D721Med (cell line): ENCODE measurements at regions not wholly inside any gene's neighbourhood (a gene's known extent, or its start where the extent isn't known, plus 50 kb on each side); places are given as distances from the start of the nearest gene placed in this dataset.

ENCODE experiments used
- DNase-seq: peaks from one replicate; pipeline ENCODE4 v3.0.0; 2011; ENCODE audit warnings: low spot score; ENCODE audit not compliant: insufficient read length
- FAIRE-seq: peaks from 2 replicates; lab custom pipeline; 2011; peaks lifted over from hg19 to GRCh38; lab: Jason Lieb, UNC
- TF ChIP-seq, protein P1 (sequence below): IDR thresholded peaks from 2 replicates; pipeline ENCODE4 v1.5.1; 2012; ENCODE audit warnings: mild to moderate bottlenecking, control low read depth; ENCODE audit not compliant: insufficient read depth; ENCODE audit errors: missing control alignments

DNA sequence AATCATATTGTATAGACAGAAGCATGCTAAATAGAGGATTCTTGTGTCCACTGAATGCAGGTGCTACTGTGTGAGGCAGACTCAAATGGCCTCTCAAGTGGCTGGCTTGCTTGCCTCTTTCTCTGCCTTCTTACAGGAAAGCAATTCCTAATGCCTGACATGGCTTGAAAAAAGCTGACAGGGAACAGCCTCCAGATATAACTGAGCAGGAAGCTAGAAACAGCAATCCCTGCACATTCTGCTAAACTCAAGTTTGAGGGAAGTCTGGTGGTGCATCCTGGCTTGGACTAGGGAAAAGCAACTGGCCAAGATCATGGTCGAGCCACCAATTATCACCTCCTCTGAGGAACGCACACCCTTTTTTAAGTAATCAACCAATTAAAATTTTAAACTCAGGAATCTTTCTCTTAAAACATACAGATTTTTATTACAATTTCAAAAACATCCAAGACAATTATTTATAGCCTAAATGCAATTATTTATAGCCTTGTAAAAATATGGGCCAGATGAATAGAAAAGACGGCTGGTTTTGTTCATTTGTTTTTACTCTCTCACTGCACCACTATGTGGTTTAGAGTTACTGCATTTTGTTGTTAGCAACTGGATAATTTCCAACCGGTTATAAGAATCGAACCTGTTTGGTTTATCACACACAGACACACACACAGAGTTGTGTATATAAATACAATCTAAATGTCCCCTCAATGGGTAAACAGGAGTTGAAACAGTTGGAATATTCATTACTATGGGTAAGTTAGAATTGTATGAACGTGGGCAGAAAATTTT, 290.9 kb upstream of the ANKRD55 start:
- TF ChIP-seq, protein P1, sequence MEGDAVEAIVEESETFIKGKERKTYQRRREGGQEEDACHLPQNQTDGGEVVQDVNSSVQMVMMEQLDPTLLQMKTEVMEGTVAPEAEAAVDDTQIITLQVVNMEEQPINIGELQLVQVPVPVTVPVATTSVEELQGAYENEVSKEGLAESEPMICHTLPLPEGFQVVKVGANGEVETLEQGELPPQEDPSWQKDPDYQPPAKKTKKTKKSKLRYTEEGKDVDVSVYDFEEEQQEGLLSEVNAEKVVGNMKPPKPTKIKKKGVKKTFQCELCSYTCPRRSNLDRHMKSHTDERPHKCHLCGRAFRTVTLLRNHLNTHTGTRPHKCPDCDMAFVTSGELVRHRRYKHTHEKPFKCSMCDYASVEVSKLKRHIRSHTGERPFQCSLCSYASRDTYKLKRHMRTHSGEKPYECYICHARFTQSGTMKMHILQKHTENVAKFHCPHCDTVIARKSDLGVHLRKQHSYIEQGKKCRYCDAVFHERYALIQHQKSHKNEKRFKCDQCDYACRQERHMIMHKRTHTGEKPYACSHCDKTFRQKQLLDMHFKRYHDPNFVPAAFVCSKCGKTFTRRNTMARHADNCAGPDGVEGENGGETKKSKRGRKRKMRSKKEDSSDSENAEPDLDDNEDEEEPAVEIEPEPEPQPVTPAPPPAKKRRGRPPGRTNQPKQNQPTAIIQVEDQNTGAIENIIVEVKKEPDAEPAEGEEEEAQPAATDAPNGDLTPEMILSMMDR, result no peak
- FAIRE-seq (no peak), DNase-seq (no peak)

DNA sequence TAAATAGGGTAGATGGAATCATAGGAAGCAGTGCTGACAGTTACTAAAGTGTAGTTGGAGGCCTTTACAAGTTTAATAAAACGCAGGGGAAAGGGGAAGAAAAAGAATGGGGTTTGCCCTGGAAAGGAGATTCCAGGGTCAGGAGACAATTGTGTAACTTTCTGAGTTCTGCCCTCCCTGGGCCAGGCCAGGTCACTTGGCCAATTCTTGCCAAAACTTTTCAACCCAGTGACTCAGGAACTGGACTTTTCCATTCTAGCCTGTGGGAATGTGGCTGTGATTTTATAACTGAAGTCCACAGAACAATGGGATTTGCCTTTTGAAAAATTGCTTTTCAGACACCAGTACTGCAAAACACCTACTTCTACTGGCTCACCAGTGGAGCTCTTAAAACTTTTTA, 289.8 kb upstream of the ANKRD55 start:
- no peak for DNase-seq
- FAIRE-seq, result no peak
- TF ChIP-seq, protein P1, result no peak

DNA sequence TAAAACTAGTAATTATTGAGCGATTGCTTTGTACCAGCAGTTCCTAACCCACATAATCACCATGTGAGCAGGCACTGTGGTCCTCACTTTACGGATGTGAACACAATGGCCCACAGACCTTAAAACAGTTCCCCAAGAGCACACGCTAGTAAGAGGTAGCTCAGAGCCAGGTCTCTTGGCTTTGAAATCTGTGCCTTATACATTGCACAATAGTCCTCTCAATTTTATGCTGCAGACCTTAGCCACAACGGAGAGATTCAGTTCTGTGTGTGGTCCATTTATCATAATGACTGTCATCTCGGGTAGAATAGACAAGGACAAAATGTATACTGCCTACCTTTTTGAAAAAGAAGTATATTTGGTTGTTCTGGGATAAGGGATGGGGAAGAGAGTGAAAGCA, 289.0 kb upstream of the ANKRD55 start:
- FAIRE-seq (no peak), DNase-seq (no peak)
- TF ChIP-seq, protein P1, result no peak

DNA sequence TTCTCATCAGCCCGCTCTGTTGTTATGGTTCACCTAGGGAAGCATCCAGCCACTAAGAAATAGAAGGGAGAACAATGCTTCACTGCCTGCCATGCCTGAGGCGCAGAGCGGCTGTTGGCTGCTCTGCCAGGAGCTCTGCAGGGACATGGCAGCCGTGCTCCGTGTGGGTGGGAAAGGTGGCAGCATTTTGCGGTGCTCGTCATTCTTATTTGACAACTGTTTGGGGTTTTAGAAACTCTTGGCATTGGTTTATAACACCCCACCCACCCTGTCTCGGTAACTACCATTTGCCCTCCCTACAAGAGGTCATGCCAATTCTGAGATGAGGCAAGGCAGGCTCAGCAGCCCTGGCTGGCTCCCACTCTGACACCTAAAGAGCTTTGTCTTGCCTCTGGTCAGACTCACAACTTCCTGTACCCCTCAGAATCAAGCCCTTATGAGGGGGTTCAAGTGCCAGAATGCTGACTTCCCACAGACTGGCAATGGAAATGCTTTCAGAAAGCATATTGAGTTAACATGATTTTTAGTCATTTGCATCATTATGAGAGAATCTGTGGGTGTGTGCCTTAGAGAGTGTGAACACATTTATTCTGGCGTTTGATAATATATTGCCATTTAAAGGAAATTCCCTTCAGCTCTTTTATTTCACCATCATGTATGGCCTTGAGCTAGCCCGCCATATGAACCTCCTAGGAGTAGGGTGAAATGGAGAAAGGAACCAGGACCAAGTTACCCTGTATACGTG, 288.0 kb upstream of the ANKRD55 start:
- DNase-seq, result no peak
- FAIRE-seq, result no peak
- TF ChIP-seq, protein P1, result no peak

DNA sequence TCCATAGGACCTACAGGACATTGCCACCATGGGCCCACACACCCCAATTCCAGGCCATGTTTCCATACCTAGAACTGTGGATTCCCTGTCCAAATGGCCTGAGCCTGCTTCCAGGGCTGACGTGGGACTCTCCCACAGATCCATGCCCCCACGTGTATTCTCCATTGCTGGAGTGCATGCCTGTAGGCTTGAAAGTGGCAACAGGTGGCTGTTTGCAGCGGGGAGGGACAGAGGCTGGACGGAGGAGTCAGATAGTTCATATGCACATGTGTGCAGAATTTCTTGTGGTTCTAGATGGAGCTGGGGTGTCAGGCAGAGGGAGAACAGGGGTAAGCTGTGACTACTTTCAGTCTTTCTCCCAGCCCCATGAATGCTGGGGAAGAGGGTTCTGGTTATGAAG, 285.7 kb upstream of the ANKRD55 start:
- DNase-seq, result no peak
- FAIRE-seq, result no peak
- TF ChIP-seq, protein P1, result no peak

DNA sequence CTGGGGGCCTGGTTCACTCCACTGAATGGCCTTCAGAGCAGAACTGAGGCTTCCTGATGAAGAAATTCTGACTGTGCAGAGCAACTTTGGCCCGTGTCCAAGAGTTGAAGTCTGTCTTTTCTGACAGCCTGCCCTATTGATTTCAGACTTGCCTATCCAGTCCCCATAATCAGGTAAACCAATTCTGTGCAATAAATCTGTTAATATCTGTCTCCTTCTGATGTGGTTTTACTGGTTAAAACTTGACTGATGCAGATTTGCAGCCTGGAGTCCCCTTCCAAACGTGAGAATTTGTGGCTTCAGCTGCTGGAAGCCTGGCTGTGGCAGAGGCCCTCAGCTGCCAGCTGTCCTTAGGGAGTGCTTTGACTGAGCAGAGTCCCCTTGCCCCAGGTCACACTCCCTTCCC, 283.9 kb upstream of the ANKRD55 start:
- TF ChIP-seq, protein P1, result no peak

DNA sequence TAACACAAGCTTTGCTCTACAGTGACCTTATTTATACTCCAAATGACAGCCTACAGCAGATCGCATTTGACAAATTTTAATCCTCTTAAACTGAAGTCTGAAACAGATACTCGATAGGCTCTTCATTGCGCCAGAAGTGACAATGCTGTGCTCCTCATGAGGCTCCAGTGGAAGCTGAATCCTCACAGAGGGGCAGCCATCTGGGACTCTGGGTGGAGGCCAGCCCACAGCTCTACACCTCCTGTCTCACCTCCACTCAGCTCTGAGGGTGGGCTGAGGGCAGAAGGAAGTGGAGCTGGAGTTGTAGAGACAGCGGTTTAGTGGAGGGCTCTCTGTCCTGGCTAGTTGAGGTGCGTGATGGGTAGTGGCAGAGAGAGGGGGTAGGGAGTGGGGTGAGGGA, 283.3 kb upstream of the ANKRD55 start:
- TF ChIP-seq, protein P1, result no peak
- FAIRE-seq (peak; percentile 94), DNase-seq (no peak)

More for the DNA sequence above, 283.9 kb upstream of the ANKRD55 start:
- no peak for DNase-seq
- no peak for FAIRE-seq
